ENCODE measurements at regions not wholly inside any gene's neighbourhood (a gene's known extent, or its start where the extent isn't known, plus 50 kb on each side); places are given as distances from the start of the nearest gene placed in this dataset.

- Histone ChIP-seq H2BK20ac (ENCODE audit: low read depth, low read length) (peak overlapping the region; percentile 88), H3K9me1 (ENCODE audit: insufficient read depth, low read length) (peaks cover 16% of the 10 kb centered on the region), H2BK15ac (ENCODE audit: low read depth, low read length) (peak overlapping the region; percentile 56; the same call in 1 of the 3 replicates), H4K20me1 (ENCODE audit: insufficient read depth, low read length) (no peaks in the 10 kb centered on the region), H3K56ac (ENCODE audit: extremely low read depth, insufficient read depth, low read length) (no peak overlapping the region), H3K4me1 (ENCODE audit: control insufficient read depth, insufficient read depth, low read length) (peaks cover 10% of the 10 kb centered on the region), H3K9ac (ENCODE audit: low read depth, low read length) (no peak overlapping the region), H2AK5ac (ENCODE audit: low read depth, low read length) (peak overlapping the region; percentile 63; the same call in 1 of the 2 replicates), H3K27ac (ENCODE audit: insufficient read depth, low read length) (no peak overlapping the region), H3K79me1 (ENCODE audit: low read depth in 1 of 2, low read length in 2 of 2) (no peaks in the 10 kb centered on the region), H3K4me3 (ENCODE audit: insufficient read depth, low read depth, low read length) (no peak overlapping the region), H3K4ac (ENCODE audit: low read depth, low read length) (peak overlapping the region; percentile 87), H4K8ac (ENCODE audit: low read depth in 2 of 2, low read length in 2 of 2) (peak overlapping the region in 1 of 2 experiments; percentile 78; a peak in 1 of 4 replicates), H2AK9ac (replicated peaks; ENCODE audit: low read depth, low read length, poor library complexity) (no peak overlapping the region), H3K18ac (ENCODE audit: low read depth, low read length) (peak overlapping the region; percentile 81; the same call in 1 of the 2 replicates), H3K27me3 (ENCODE audit: control insufficient read depth, insufficient read depth, low read length) (no peaks in the 10 kb centered on the region), H2BK5ac (ENCODE audit: low read depth, low read length, poor library complexity, severe bottlenecking) (no peak overlapping the region), H3K36me3 (ENCODE audit: control insufficient read depth, insufficient read depth, low read length) (no peaks in the 10 kb centered on the region), H3K9me3 (ENCODE audit: control insufficient read depth, insufficient read depth, low read length) (no peaks in the 10 kb centered on the region; the same call in 1 of the 2 replicates), H3K14ac (replicated peaks; ENCODE audit: low read depth, low read length) (peak overlapping the region; percentile 73; the same call in 1 of the 2 replicates), H2BK120ac (ENCODE audit: low read depth, low read length) (peak overlapping the region; percentile 91), H3K4me2 (ENCODE audit: low read depth, low read length) (no peak overlapping the region), H3K23ac (ENCODE audit: low read depth, low read length) (0 out of 2 replicates have a peak overlapping the region, but pooled peaks have one; percentile 65), H2AFZ (replicated peaks; ENCODE audit: low read length, poor library complexity) (no peak overlapping the region), H4K5ac (ENCODE audit: low read depth, low read length) (no peak overlapping the region; the same call in 1 of the 2 replicates), H4K91ac (ENCODE audit: insufficient read depth, low read depth, low read length) (peak overlapping the region; percentile 80; the same call in 1 of the 2 replicates)
- no CpG with 5 or more reads among the region's 1 CpG for WGBS, 2 experiments (ENCODE audit: extremely low coverage in 2 of 2, insufficient read length in 1 of 2)
- ChIA-PET CTCF (interaction anchor here (0.9 to 1.0 kb wide), 2 partner anchors 27 to 43 kb away, joined by 5 to 6 read pairs; no protein-coding TSS in a partner anchor), POLR2A (ENCODE audit: unreplicated experiment) (interaction anchor here (1.0 kb wide), 1 partner anchor 25 kb away, joined by 3 read pairs; no protein-coding TSS in a partner anchor)
- ATAC-seq (ENCODE audit: low read depth) (no peak), DNase-seq (no peak)
- intact Hi-C loops (cut with micrococcal nuclease): loop anchor here (10.0 kb wide), 1 partner anchor 187 kb away; no protein-coding TSS in a partner anchor
- TF ChIP-seq MXI1 (IDR thresholded peaks at IDR 0.05; ENCODE audit: borderline replicate concordance, low read depth, low read length) (no peak), NFE2L2 (IDR thresholded peaks at IDR 0.05; ENCODE audit: low read depth, low read length) (no peak), FOS (IDR thresholded peaks at IDR 0.05; ENCODE audit: low read depth, low read length) (no peak), RAD21 (IDR thresholded peaks at IDR 0.05; ENCODE audit: low read length) (no peak), CHD1 (IDR thresholded peaks at IDR 0.05; ENCODE audit: low read depth, low read length) (no peak), CTCF (conservative IDR thresholded peaks at IDR 0.05; ENCODE audit: low read depth, low read length) (no peak), MAFK (IDR thresholded peaks at IDR 0.05; ENCODE audit: low read depth, low read length) (no peak), SMC3 (IDR thresholded peaks at IDR 0.05; ENCODE audit: low read depth, low read length) (no peak), RFX5 (IDR thresholded peaks at IDR 0.05; ENCODE audit: low read depth, low read length) (no peak), MAZ (IDR thresholded peaks at IDR 0.05; ENCODE audit: borderline replicate concordance, low read depth, low read length) (no peak), BHLHE40 (IDR thresholded peaks at IDR 0.05; ENCODE audit: low read depth, low read length) (no peak)
- dilution Hi-C loops (cut with HindIII; ENCODE audit: low sequenced_read_pairs, unreplicated experiment): no loop called here
- BruUV-seq (replicated peaks): no TSS peak
- in situ Hi-C loops (cut with MboI; ENCODE audit: low sequenced_read_pairs): no loop called here
Observed at GRCh38 chr18:24678107-24678506, 217.7 kb downstream of the HRH4 start.
